Testis (tissue), 2 donors: ENCODE measurements at regions not wholly inside any gene's neighbourhood (a gene's known extent, or its start where the extent isn't known, plus 50 kb on each side); places are given as distances from the start of the nearest gene placed in this dataset.

Experiments used
- DNase-seq: peaks from one replicate; pipeline ENCODE4 v3.0.0-alpha.2; 2019
- H3K27ac ChIP-seq, 2 donors: fragments of 200-600 bp; sonication (generic); one replicate each; pipeline ENCODE4 v1.5.1; 2019
- H3K27me3 ChIP-seq: fragments of 200-600 bp; sonication (generic); one replicate; pipeline ENCODE4 v1.5.1; 2019
- H3K36me3 ChIP-seq: fragments of 200-600 bp; sonication (generic); one replicate; pipeline ENCODE4 v1.5.1; 2017; ENCODE audit warnings: low read depth; ENCODE audit errors: missing control alignments
- H3K4me1 ChIP-seq: fragments of 200-600 bp; sonication (generic); one replicate; pipeline ENCODE4 v1.5.1; 2019
- H3K4me3 ChIP-seq, 2 donors: fragments of 200-600 bp; sonication (generic); one replicate each; pipeline ENCODE4 v1.5.1; 2017 to 2019
- H3K9me3 ChIP-seq: fragments of 200-600 bp; sonication (generic); one replicate; pipeline ENCODE4 v1.5.1; 2017
- POLR2A ChIP-seq: fragments of 450-650 bp; IDR thresholded peaks from one replicate; pipeline ENCODE4 v1.6.1; 2017; ENCODE audit warnings: antibody characterized with exemption, mild to moderate bottlenecking, moderate library complexity
- WGBS, 2 donors: methylation state at CpG; one replicate each; pipeline ENCODE4 v1.1.5; 2018; 5-methylcytosine and 5-hydroxymethylcytosine counted together
- intact Hi-C: fragments of 100-400 bp; cut with DNase I; formaldehyde crosslinking; loops from one replicate; pipeline ENCODE4 v1.15.1; 2023; ENCODE audit warnings: low total_unique reads
- TF ChIP-seq, protein P1 (sequence below), 3 experiments: fragments of 450-650 bp in 2 of 3; fragments of 200-600 bp in 1 of 3; sonication (generic) in 1 of 3; IDR thresholded peaks; one replicate each; pipeline ENCODE4 v1.5.1; 2016 to 2019; ENCODE audit warnings: antibody characterized with exemption in 3 of 3, mild to moderate bottlenecking in 2 of 3, moderate library complexity in 1 of 3

- intact Hi-C loops = no loop called here
- H3K27me3 ChIP-seq = no peaks in the 10 kb centered on the region
- DNase-seq = no peak
- no peak overlapping the region for H3K27ac ChIP-seq
- WGBS, 2 donors = 91 to 94% methylated on average over 3 of the region's 3 CpGs
- TF ChIP-seq, protein P1, sequence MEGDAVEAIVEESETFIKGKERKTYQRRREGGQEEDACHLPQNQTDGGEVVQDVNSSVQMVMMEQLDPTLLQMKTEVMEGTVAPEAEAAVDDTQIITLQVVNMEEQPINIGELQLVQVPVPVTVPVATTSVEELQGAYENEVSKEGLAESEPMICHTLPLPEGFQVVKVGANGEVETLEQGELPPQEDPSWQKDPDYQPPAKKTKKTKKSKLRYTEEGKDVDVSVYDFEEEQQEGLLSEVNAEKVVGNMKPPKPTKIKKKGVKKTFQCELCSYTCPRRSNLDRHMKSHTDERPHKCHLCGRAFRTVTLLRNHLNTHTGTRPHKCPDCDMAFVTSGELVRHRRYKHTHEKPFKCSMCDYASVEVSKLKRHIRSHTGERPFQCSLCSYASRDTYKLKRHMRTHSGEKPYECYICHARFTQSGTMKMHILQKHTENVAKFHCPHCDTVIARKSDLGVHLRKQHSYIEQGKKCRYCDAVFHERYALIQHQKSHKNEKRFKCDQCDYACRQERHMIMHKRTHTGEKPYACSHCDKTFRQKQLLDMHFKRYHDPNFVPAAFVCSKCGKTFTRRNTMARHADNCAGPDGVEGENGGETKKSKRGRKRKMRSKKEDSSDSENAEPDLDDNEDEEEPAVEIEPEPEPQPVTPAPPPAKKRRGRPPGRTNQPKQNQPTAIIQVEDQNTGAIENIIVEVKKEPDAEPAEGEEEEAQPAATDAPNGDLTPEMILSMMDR (IDR thresholded peaks at IDR 0.05) = no peak
- TF ChIP-seq POLR2A = no peak
- H3K4me3 ChIP-seq = no peak overlapping the region
- no peaks in the 10 kb centered on the region for H3K9me3 ChIP-seq
- H3K4me1 ChIP-seq = no peaks in the 10 kb centered on the region
- H3K36me3 ChIP-seq = no peaks in the 10 kb centered on the region
Observed at GRCh38 chr2:101610750-101611315, 86.7 kb upstream of the MAP4K4 start.

DNA sequence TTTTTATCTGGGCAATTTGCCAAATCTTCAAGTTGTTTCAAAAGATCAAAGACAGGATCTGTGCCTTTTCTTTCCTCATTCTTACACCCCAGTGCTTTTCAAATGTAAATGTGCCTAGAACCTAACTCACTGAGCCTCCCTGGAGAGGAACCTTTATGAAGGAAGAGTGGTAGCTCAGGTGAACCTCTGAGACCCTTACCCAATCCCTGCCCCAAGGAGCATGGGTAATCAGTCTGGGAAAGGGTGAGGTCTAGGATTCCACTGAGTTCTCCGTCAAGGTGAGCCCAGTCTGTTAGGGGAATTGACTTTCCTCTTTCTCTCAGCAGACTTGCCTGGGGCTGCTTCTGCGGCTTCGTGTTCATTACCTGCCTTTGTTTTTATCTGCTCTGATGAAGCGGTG, 88.1 kb upstream of the MAP4K4 start:
- WGBS, 2 donors = 97 to 98% methylated on average over 4 of the region's 4 CpGs
- Histone ChIP-seq H3K4me3 (no peak overlapping the region), H3K4me1 (no peaks in the 10 kb centered on the region), H3K27me3 (no peaks in the 10 kb centered on the region), H3K27ac (no peak overlapping the region), H3K36me3 (no peaks in the 10 kb centered on the region), H3K9me3 (no peaks in the 10 kb centered on the region)
- DNase-seq = no peak
- TF ChIP-seq, protein P1 (IDR thresholded peaks at IDR 0.05) = no peak
- no peak for TF ChIP-seq POLR2A
- intact Hi-C loops = no loop called here

DNA sequence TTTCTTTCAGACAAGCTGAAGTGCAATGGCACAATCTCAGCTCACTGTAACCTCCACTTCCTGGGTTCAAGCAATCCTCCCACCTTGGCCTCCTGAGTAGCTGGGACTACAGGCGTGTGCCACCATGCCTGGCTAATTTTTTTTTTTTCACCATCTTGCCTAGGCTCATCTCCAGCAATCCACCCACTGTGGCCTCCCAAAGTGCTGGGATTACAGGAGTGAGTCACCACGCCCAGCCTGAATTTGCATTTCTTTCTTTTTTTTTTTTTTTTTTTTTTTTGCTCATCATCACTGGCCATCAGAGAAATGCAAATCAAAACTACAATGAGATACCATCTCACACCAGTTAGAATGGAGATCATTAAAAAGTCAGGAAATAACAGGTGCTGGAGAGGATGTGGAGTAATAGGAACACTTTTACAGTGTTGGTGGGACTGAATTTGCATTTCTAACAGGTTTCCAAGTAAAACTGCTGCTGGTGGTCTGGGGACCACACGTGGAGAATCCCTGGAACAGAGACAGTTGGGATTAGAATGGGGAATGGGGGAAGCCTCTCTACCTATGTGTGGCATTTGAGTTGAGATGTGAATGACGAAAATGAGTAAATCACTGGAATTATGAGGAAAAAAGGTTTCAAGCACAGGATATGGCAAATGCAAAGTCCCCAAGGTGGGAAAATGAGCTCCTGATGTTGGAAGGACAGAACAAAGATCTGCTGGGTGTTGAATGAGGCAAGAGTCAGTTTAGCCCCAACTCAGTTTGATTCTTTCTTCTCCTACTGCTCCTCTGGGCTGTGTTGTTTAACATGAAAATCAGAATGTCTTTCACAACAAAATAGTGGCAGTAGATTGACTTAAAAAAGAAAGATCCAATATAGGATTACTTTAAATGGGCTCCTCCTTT, 88.8 kb upstream of the MAP4K4 start:
- TF ChIP-seq, protein P1 (IDR thresholded peaks at IDR 0.05) = no peak
- no peak for TF ChIP-seq POLR2A
- no peak for DNase-seq
- intact Hi-C loops = no loop called here
- WGBS, 2 donors = 83 to 90% methylated on average over 4 of the region's 4 CpGs
- Histone ChIP-seq H3K36me3 (no peaks in the 10 kb centered on the region), H3K27me3 (no peaks in the 10 kb centered on the region), H3K4me3 (no peak overlapping the region), H3K4me1 (no peaks in the 10 kb centered on the region), H3K9me3 (no peaks in the 10 kb centered on the region), H3K27ac (no peak overlapping the region)

- no peak for DNase-seq
- no peak for TF ChIP-seq POLR2A
- TF ChIP-seq, protein P1 (IDR thresholded peaks at IDR 0.05) = no peak
- no peaks in the 10 kb centered on the region for H3K36me3 ChIP-seq
- H3K4me3 ChIP-seq = no peak overlapping the region
- intact Hi-C loops = no loop called here
- no peaks in the 10 kb centered on the region for H3K4me1 ChIP-seq
- no peak overlapping the region for H3K27ac ChIP-seq
- H3K27me3 ChIP-seq = no peaks in the 10 kb centered on the region
- H3K9me3 ChIP-seq = no peaks in the 10 kb centered on the region
- WGBS, 2 donors = 84 to 86% methylated on average over 4 of the region's 4 CpGs
Observed at GRCh38 chr2:101597347-101597944, 100.1 kb upstream of the MAP4K4 start.
